SK-N-MC (cell line): ENCODE measurements at regions not wholly inside any gene's neighbourhood (a gene's known extent, or its start where the extent isn't known, plus 50 kb on each side); places are given as distances from the start of the nearest gene placed in this dataset.
"Not testable (repeated sequence)": the region's sequence is repeated elsewhere in the genome, so short reads cannot be mapped to it uniquely, and the experiment has no call there.

Experiments
- DNase-seq: peaks from one replicate; pipeline ENCODE4 v3.0.0-alpha.2; 2011; ENCODE audit warnings: low read depth, low spot score
- H3K27ac ChIP-seq: fragments of 200-600 bp; sonication (generic); 2 replicates; pipeline ENCODE4 v1.5.1; 2016; ENCODE audit warnings: mixed run types
- H3K36me3 ChIP-seq: fragments of 200-600 bp; sonication (generic); 2 replicates; pipeline ENCODE4 v1.6.1; 2017; ENCODE audit warnings: antibody characterized with exemption, low read length, mixed read lengths; ENCODE audit not compliant: insufficient read depth
- H3K4me3 ChIP-seq: fragments of 200-600 bp; sonication (generic); 2 replicates; pipeline ENCODE4 v1.5.1; 2016
- H3K9ac ChIP-seq: fragments of 200-600 bp; sonication (generic); 2 replicates; pipeline ENCODE4 v1.8.0; 2017; ENCODE audit warnings: mixed run types, mixed read lengths; ENCODE audit not compliant: insufficient read length
- H3K9me3 ChIP-seq: fragments of 200-600 bp; sonication (generic); 2 replicates; pipeline ENCODE4 v1.6.1; 2017; ENCODE audit warnings: low read depth, mild to moderate bottlenecking, antibody characterized with exemption, low read length, moderate library complexity, mixed read lengths
- EZH2 ChIP-seq: fragments of 200-600 bp; sonication (generic); IDR thresholded peaks from one replicate; pipeline ENCODE4 v1.6.1; 2017; ENCODE audit warnings: antibody characterized with exemption
- FOXP2 ChIP-seq: optimal IDR thresholded peaks from 2 replicates; pipeline ENCODE3; 2011; ENCODE audit warnings: mild to moderate bottlenecking, moderate library complexity; ENCODE audit not compliant: insufficient read depth; ENCODE audit errors: extremely low read length, control extremely low read depth
- POLR2AphosphoS5 ChIP-seq: IDR thresholded peaks from 2 replicates; pipeline ENCODE4 v1.6.1; 2012; ENCODE audit warnings: mild to moderate bottlenecking, low read depth, low read length, borderline replicate concordance

GRCh38 chr18:64695851-64696553 lies 547.1 kb upstream of the LINC00305 start:
- Histone ChIP-seq H3K27ac (no peak overlapping the region), H3K9me3 (no peaks in the 10 kb centered on the region), H3K36me3 (no peaks in the 10 kb centered on the region), H3K4me3 (no peak overlapping the region), H3K9ac (no peak overlapping the region)
- DNase-seq: no peak
- TF ChIP-seq FOXP2 (no peak), POLR2AphosphoS5 (no peak), EZH2 (no peak)

DNA sequence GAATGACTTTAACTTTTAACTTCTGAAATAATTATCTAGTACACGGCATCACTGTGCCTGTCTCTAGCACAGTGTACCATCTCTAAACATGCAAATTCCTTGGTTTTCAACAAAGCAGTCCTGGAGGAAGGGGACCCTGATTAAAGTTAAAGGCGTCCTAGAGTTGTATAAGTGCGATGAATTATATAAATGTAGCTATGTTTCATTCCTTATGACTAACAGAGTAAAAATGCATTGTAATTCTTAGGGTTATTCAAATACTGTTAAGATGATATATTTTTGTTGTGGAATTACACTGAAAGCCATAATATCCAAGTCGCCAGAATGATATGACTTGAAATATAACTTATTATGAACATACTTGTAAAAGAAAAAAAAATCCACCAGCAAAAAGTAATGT lies 544.9 kb upstream of the LINC00305 start:
- no peaks in the 10 kb centered on the region for H3K9me3 ChIP-seq

DNA sequence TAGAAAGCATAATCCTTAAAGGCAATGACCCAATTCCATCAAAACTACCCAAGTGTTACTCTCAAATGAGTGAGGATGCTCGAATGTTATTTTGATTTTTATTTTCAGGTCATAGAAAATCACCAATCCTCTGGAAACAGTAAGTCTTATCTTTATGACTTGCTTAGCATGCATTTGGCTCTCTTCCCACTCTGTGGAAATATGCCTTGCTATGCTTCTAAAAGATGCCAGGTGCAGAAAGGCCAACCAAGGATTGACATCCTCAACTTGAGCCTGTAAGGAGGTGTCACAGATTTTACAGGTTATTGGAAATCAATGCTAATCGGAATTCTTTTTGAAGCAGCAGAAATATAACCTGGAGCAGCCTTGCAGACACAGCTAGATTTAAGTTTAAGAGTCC lies 543.9 kb upstream of the LINC00305 start:
- no peak for DNase-seq
- H3K36me3 ChIP-seq: no peaks in the 10 kb centered on the region
- no peak overlapping the region for H3K27ac ChIP-seq
- no peak overlapping the region for H3K4me3 ChIP-seq
- TF ChIP-seq EZH2 (no peak), FOXP2 (no peak), POLR2AphosphoS5 (no peak)
- no peak overlapping the region for H3K9ac ChIP-seq
- H3K9me3 ChIP-seq: no peaks in the 10 kb centered on the region

More for the DNA sequence above, 544.9 kb upstream of the LINC00305 start:
- H3K36me3 ChIP-seq: no peaks in the 10 kb centered on the region
- DNase-seq: no peak
- no peak overlapping the region for H3K4me3 ChIP-seq
- no peak for TF ChIP-seq FOXP2
- TF ChIP-seq EZH2: no peak
- no peak for TF ChIP-seq POLR2AphosphoS5
- H3K9ac ChIP-seq: no peak overlapping the region
- no peak overlapping the region for H3K27ac ChIP-seq

DNA sequence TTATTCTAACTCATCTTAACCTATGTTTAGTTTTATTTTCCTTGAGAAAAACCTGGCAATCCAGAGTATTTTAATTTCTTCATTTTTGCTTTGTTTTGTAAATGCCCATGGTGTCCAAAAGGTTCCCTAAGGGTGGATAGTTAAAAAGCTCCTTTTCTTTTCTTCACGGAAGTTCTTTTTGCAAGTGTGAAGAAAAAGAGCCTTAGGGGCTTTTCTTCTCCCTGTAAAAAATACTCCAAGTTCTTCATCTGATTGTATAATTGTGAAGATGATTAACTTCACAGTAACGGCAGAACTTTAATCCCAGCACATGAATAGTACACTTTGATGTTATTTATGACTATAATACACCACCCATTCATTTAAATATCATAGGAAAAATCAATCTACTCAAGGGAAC lies 530.2 kb upstream of the LINC00305 start:
- Histone ChIP-seq H3K9ac (no peak overlapping the region), H3K36me3 (no peaks in the 10 kb centered on the region), H3K4me3 (peak overlapping the region; percentile 38; the same call in 1 of the 2 replicates), H3K9me3 (no peaks in the 10 kb centered on the region), H3K27ac (peak overlapping the region; percentile 42; the same call in 1 of the 2 replicates)
- TF ChIP-seq FOXP2: no peak
- TF ChIP-seq POLR2AphosphoS5: no peak
- no peak for TF ChIP-seq EZH2
- no peak for DNase-seq

DNA sequence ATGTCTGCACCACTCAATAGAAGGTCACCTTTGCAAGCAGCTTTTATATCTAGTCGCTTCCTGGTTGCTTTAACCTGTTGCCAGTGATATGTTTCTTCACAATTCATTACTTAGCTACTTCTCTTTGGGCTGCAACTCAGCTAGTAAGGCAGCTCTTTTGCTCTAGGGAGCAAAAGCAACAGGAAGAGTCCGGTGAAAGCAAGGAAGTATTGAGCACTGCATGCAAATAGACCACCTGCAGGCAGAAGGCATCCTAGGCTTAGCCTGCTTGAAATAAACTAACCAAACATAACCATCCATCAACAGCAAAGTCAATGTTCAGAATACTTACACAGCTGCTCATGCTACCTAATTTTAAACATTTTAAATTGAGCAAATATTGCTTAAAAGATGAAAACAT lies 529.2 kb upstream of the LINC00305 start:
- H3K27ac ChIP-seq: no peak overlapping the region
- H3K9me3 ChIP-seq: no peaks in the 10 kb centered on the region
- H3K36me3 ChIP-seq: no peaks in the 10 kb centered on the region
- H3K4me3 ChIP-seq: no peak overlapping the region
- H3K9ac ChIP-seq: no peak overlapping the region
- DNase-seq: no peak
- TF ChIP-seq FOXP2 (no peak), EZH2 (no peak), POLR2AphosphoS5 (no peak)

DNA sequence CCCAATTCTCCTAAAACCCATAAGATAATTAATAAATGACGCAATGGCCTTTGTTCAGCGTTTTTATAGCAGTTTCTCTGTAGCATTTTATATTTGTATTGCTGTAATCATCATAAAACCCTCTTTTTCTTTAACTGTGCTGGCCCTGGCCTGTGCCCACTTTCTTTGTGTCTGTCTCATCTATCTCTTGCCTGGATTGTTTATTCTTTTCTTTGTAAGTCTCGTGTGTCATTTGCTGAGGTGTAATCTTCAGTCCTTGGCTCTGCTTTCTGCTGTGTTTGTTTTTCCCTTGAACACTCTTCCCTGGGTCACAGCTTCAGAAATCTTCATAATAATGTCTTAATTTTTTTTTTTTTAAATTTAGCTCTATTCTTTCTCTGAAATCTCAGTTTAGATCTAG lies 525.8 kb upstream of the LINC00305 start:
- H3K9ac ChIP-seq: no peak overlapping the region
- H3K4me3 ChIP-seq: no peak overlapping the region
- no peaks in the 10 kb centered on the region for H3K36me3 ChIP-seq
- no peak for DNase-seq
- H3K27ac ChIP-seq: no peak overlapping the region
- H3K9me3 ChIP-seq: no peaks in the 10 kb centered on the region
- no peak for TF ChIP-seq EZH2
- no peak for TF ChIP-seq POLR2AphosphoS5
- TF ChIP-seq FOXP2: no peak

GRCh38 chr18:64671293-64671692 lies 522.4 kb upstream of the LINC00305 start:
- H3K27ac ChIP-seq, H3K4me3 ChIP-seq, H3K9me3 ChIP-seq, H3K36me3 ChIP-seq, DNase-seq, H3K9ac ChIP-seq: not testable (repeated sequence)

GRCh38 chr18:64668461-64668962 lies 519.6 kb upstream of the LINC00305 start:
- DNase-seq: no peak
- Histone ChIP-seq H3K9me3 (no peaks in the 10 kb centered on the region), H3K4me3 (no peak overlapping the region), H3K9ac (no peak overlapping the region), H3K36me3 (no peaks in the 10 kb centered on the region), H3K27ac (no peak overlapping the region)
- TF ChIP-seq EZH2: no peak
- TF ChIP-seq POLR2AphosphoS5: no peak
- no peak for TF ChIP-seq FOXP2

DNA sequence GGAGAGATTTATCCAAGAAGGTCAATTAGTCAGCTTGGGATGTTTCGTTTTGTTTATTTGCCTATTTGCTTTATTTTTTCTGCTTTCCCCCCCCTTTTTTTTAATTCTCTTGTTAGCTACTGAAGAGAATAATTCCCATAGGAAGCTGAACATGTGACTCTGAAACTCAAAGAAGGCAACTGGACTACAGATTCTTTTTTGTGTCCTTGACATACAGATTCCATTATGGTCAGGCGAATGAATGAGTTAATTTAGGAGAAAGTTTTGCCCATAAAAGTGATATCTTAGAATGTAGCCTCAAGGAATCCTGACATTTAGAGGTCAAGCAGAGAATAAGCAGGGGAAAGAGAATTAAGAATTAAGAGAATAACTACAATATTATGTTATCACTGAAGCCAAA lies 514.2 kb upstream of the LINC00305 start:
- Histone ChIP-seq H3K36me3 (no peaks in the 10 kb centered on the region), H3K9ac (no peak overlapping the region), H3K4me3 (no peak overlapping the region), H3K27ac (no peak overlapping the region), H3K9me3 (no peaks in the 10 kb centered on the region)
- TF ChIP-seq FOXP2: no peak
- TF ChIP-seq EZH2: no peak
- TF ChIP-seq POLR2AphosphoS5: no peak
- no peak for DNase-seq
